H1 (cell line): ENCODE measurements at regions not wholly inside any gene's neighbourhood (a gene's known extent, or its start where the extent isn't known, plus 50 kb on each side); places are given as distances from the start of the nearest gene placed in this dataset.

Experiments used
- ASH2L ChIP-seq: fragments of 200-600, 300-600 bp; sonication (generic); IDR thresholded peaks from one replicate; pipeline ENCODE4 v1.7.1; 2017; ENCODE audit warnings: low read length
- BACH1 ChIP-seq: IDR thresholded peaks from 2 replicates; pipeline ENCODE4 v1.6.1; 2012; ENCODE audit warnings: low read length, improper control_type of control experiment
- CTCF ChIP-seq, 3 experiments: IDR thresholded peaks; 1 replicate in 2 of 3; 2 replicates in 1 of 3; pipeline versions ENCODE4 v1.5.1 to v1.6.1; 2011; ENCODE audit warnings: low read length in 3 of 3, mild to moderate bottlenecking in 3 of 3, inconsistent platforms in 2 of 3, low read depth in 1 of 3, moderate library complexity in 1 of 3; ENCODE audit not compliant: insufficient read depth in 1 of 3; ENCODE audit errors: control extremely low read depth in 1 of 3
- SIRT6 ChIP-seq: IDR thresholded peaks from one replicate; pipeline ENCODE4 v1.7.1; 2012; ENCODE audit warnings: low read length, inconsistent platforms

GRCh38 chr11:122036493-122036892, 79.5 kb downstream of the BLID start (continued):
- no peak for TF ChIP-seq BACH1
- TF ChIP-seq CTCF (IDR thresholded peaks at IDR 0.05; ENCODE audit: control extremely low read depth in 1 of 3, insufficient read depth in 1 of 3, low read depth in 1 of 3, low read length in 3 of 3), result no peak
- TF ChIP-seq SIRT6, result no peak
- TF ChIP-seq ASH2L, result no peak
- TF ChIP-seq, all 59 proteins: peak for 0
